Caco-2 (cell line): ENCODE measurements at regions not wholly inside any gene's neighbourhood (a gene's known extent, or its start where the extent isn't known, plus 50 kb on each side); places are given as distances from the start of the nearest gene placed in this dataset.

Source experiments
- BruUV-seq: library from RNA; stranded (reverse); fragments of 400-500 nt; replicated peaks from 2 replicates; lab custom pipeline; 2021; lab: Mats Ljungman, UMichigan
- CTCF ChIA-PET: fragments of 300-600 bp; sonication (Branson Sonifier 250); formaldehyde crosslinking; loops from one replicate; lab custom pipeline; 2022; ENCODE audit warnings: antibody characterized with exemption; lab: Charles Lee
- POLR2A ChIA-PET: fragments of 300-600 bp; sonication (Branson Sonifier 250); formaldehyde crosslinking; loops from one replicate; lab custom pipeline; 2022; ENCODE audit warnings: antibody characterized with exemption; lab: Charles Lee
- DNase-seq, 2 experiments: peaks; one replicate each; pipeline versions ENCODE4 v3.0.0 to v3.0.0-alpha.2; 2020 to 2022
- H3K27me3 ChIP-seq: replicated peaks from 2 replicates; pipeline ENCODE4 v1.6.0; 2011; ENCODE audit warnings: low read length; ENCODE audit not compliant: control insufficient read depth, insufficient read depth
- H3K36me3 ChIP-seq: 2 replicates; pipeline ENCODE4 v1.5.1; 2011; ENCODE audit warnings: low read length; ENCODE audit not compliant: control insufficient read depth, insufficient read depth
- H3K4me1 ChIP-seq: fragments of 250-450 bp; sonication (Bioruptor Pico); 2 replicates; pipeline ENCODE4 v1.5.1; 2020; ENCODE audit warnings: mild to moderate bottlenecking
- H3K4me3 ChIP-seq: 2 replicates; pipeline ENCODE4 v1.5.1; 2011; ENCODE audit warnings: low read depth, mild to moderate bottlenecking, control low read depth, low read length
- H3K9me3 ChIP-seq: fragments of 250-450 bp; sonication (Bioruptor Pico); 2 replicates; pipeline ENCODE4 v1.5.1; 2020; ENCODE audit warnings: mild to moderate bottlenecking, moderate library complexity
- H3K27ac Mint-ChIP-seq: one replicate; pipeline ENCODE4 v1.8.0; 2022; ENCODE audit warnings: mixed read lengths; ENCODE audit not compliant: unreplicated experiment
- H3K27me3 Mint-ChIP-seq: one replicate; pipeline ENCODE4 v1.8.0; 2022; ENCODE audit warnings: mixed read lengths; ENCODE audit not compliant: insufficient read depth, unreplicated experiment
- H3K36me3 Mint-ChIP-seq: one replicate; pipeline ENCODE4 v1.8.0; 2022; ENCODE audit warnings: mild to moderate bottlenecking, mixed read lengths; ENCODE audit not compliant: insufficient read depth, unreplicated experiment
- H3K4me1 Mint-ChIP-seq: one replicate; pipeline ENCODE4 v1.8.0; 2022; ENCODE audit warnings: low read depth, mixed read lengths; ENCODE audit not compliant: unreplicated experiment
- H3K4me3 Mint-ChIP-seq: one replicate; pipeline ENCODE4 v1.8.0; 2022; ENCODE audit warnings: mild to moderate bottlenecking, moderate library complexity, mixed read lengths; ENCODE audit not compliant: unreplicated experiment
- H3K9me3 Mint-ChIP-seq: one replicate; pipeline ENCODE4 v1.8.0; 2022; ENCODE audit warnings: mixed read lengths; ENCODE audit not compliant: unreplicated experiment
- intact Hi-C: fragments of 100-400 bp; cut with micrococcal nuclease; formaldehyde crosslinking; loops from one replicate; pipeline ENCODE4 v1.10.0; 2022; ENCODE audit not compliant: unreplicated experiment
- TF ChIP-seq, protein P1 (sequence below), 2 experiments: fragments of 200-600 bp in 1 of 2; IDR thresholded peaks; 1 replicate in 1 of 2; 2 replicates in 1 of 2; pipeline versions ENCODE4 v1.5.1 to v1.8.0; 2011 to 2022; ENCODE audit warnings: antibody characterized with exemption in 1 of 2, control low read depth in 1 of 2, inconsistent platforms in 1 of 2, low read depth in 1 of 2, low read length in 1 of 2, mild to moderate bottlenecking in 1 of 2, moderate library complexity in 1 of 2; ENCODE audit not compliant: insufficient read depth in 1 of 2, severe bottlenecking in 1 of 2, unreplicated experiment in 1 of 2

GRCh38 chr7:108777966-108778365 is 208.3 kb downstream of the DNAJB9 start:
- Histone ChIP-seq H3K27me3 (no peaks in the 10 kb centered on the region), H3K4me1 (no peaks in the 10 kb centered on the region), H3K36me3 (no peaks in the 10 kb centered on the region), H3K4me3 (no peak overlapping the region), H3K9me3 (no peaks in the 10 kb centered on the region)
- intact Hi-C loops: no loop called here
- no peaks in the 10 kb centered on the region for H3K4me1 Mint-ChIP-seq
- no peak overlapping the region for H3K4me3 Mint-ChIP-seq
- DNase-seq: no peak
- no peak overlapping the region for H3K27ac Mint-ChIP-seq
- ChIA-PET CTCF (no interaction called here), POLR2A (no interaction called here)
- no peaks in the 10 kb centered on the region for H3K36me3 Mint-ChIP-seq
- no peaks in the 10 kb centered on the region for H3K9me3 Mint-ChIP-seq
- H3K27me3 Mint-ChIP-seq: no peaks in the 10 kb centered on the region
- TF ChIP-seq, protein P1, sequence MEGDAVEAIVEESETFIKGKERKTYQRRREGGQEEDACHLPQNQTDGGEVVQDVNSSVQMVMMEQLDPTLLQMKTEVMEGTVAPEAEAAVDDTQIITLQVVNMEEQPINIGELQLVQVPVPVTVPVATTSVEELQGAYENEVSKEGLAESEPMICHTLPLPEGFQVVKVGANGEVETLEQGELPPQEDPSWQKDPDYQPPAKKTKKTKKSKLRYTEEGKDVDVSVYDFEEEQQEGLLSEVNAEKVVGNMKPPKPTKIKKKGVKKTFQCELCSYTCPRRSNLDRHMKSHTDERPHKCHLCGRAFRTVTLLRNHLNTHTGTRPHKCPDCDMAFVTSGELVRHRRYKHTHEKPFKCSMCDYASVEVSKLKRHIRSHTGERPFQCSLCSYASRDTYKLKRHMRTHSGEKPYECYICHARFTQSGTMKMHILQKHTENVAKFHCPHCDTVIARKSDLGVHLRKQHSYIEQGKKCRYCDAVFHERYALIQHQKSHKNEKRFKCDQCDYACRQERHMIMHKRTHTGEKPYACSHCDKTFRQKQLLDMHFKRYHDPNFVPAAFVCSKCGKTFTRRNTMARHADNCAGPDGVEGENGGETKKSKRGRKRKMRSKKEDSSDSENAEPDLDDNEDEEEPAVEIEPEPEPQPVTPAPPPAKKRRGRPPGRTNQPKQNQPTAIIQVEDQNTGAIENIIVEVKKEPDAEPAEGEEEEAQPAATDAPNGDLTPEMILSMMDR (IDR thresholded peaks at IDR 0.05; ENCODE audit: insufficient read depth in 1 of 2, low read depth in 1 of 2, low read length in 1 of 2, severe bottlenecking in 1 of 2, unreplicated experiment in 1 of 2): no peak
- no TSS peak for BruUV-seq

DNA sequence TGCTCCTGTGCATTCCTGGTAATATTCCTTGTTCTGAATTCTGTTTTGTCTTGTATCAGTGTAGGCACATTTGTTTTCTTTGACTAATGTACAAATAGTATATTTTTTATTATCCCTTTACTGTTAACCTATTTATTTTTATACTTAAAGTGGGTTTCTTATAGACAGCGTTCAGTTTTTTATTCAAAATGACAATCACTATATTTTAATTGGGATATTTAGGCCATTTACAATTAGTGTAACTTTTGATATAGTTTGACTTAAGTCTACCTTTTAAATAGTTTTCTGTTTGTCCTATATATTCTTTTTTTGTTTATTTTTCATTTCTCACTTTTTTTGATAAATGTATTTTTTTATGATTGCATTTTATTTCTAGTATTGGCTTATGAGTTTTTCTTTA is 219.8 kb downstream of the DNAJB9 start:
- H3K4me1 Mint-ChIP-seq: no peaks in the 10 kb centered on the region
- TF ChIP-seq, protein P1 (IDR thresholded peaks at IDR 0.05; ENCODE audit: insufficient read depth in 1 of 2, low read depth in 1 of 2, low read length in 1 of 2, severe bottlenecking in 1 of 2, unreplicated experiment in 1 of 2): no peak
- H3K27me3 Mint-ChIP-seq: no peaks in the 10 kb centered on the region
- BruUV-seq: no TSS peak
- H3K4me3 Mint-ChIP-seq: no peak overlapping the region
- Histone ChIP-seq H3K4me3 (no peak overlapping the region), H3K4me1 (no peaks in the 10 kb centered on the region), H3K9me3 (0 out of 2 replicates have a peak, but pooled peaks cover 11% of the 10 kb centered on the region), H3K27me3 (no peaks in the 10 kb centered on the region), H3K36me3 (no peaks in the 10 kb centered on the region)
- DNase-seq: no peak
- peaks cover 29% of the 10 kb centered on the region for H3K9me3 Mint-ChIP-seq
- ChIA-PET POLR2A (no interaction called here), CTCF (no interaction called here)
- no peaks in the 10 kb centered on the region for H3K36me3 Mint-ChIP-seq
- intact Hi-C loops: no loop called here
- H3K27ac Mint-ChIP-seq: no peak overlapping the region

GRCh38 chr7:108794466-108794865 is 224.8 kb downstream of the DNAJB9 start:
- no TSS peak for BruUV-seq
- H3K27me3 Mint-ChIP-seq: no peaks in the 10 kb centered on the region
- no peaks in the 10 kb centered on the region for H3K4me1 Mint-ChIP-seq
- CTCF ChIA-PET: no interaction called here
- H3K27ac Mint-ChIP-seq: no peak overlapping the region
- Histone ChIP-seq H3K4me1 (no peaks in the 10 kb centered on the region), H3K9me3 (peaks cover 8% of the 10 kb centered on the region; the same call in 1 of the 2 replicates), H3K4me3 (no peak overlapping the region), H3K36me3 (no peaks in the 10 kb centered on the region), H3K27me3 (no peaks in the 10 kb centered on the region)
- POLR2A ChIA-PET: no interaction called here
- DNase-seq: no peak
- H3K36me3 Mint-ChIP-seq: no peaks in the 10 kb centered on the region
- no peak overlapping the region for H3K4me3 Mint-ChIP-seq
- peaks cover 11% of the 10 kb centered on the region for H3K9me3 Mint-ChIP-seq
- intact Hi-C loops: no loop called here
- TF ChIP-seq, protein P1 (IDR thresholded peaks at IDR 0.05; ENCODE audit: insufficient read depth in 1 of 2, low read depth in 1 of 2, low read length in 1 of 2, severe bottlenecking in 1 of 2, unreplicated experiment in 1 of 2): no peak
